ENCODE measurements at regions not wholly inside any gene's neighbourhood (a gene's known extent, or its start where the extent isn't known, plus 50 kb on each side); places are given as distances from the start of the nearest gene placed in this dataset.

DNA sequence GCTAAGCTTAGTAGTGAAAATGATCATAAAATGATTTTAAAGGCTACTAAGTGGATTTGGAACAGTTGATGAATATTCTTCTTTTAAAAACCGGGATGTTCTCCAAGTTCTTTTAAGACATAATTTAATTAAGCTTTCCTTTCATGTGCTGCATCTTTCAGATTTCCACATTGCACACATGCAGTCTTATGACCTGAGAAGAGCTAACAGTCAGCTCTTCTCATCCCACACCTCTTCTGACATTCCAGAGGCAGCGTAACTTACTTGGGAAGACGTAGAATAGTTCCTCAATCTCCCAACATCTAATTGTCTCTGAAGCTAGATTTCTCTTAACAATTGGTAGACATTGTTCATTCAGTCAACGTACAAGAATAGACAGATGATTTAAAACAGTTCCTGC, 181.8 kb downstream of the SP3 start:
- no peaks in the 10 kb centered on the region for H3K9me2 ChIP-seq (ENCODE audit: insufficient read depth, low read length)
- no peak for TF ChIP-seq RAD21 (conservative IDR thresholded peaks at IDR 0.05)
- no peak for TF ChIP-seq SMC3 (conservative IDR thresholded peaks at IDR 0.05; ENCODE audit: poor library complexity)
- TF ChIP-seq POLR2AphosphoS5 (IDR thresholded peaks at IDR 0.05) = no peak
- TF ChIP-seq MXI1 (conservative IDR thresholded peaks at IDR 0.05; ENCODE audit: poor library complexity, severe bottlenecking) = no peak
- TF ChIP-seq EP300 (conservative IDR thresholded peaks at IDR 0.05; ENCODE audit: poor library complexity, severe bottlenecking) = no peak
- TF ChIP-seq EZH2 (IDR thresholded peaks at IDR 0.05; ENCODE audit: borderline replicate concordance, insufficient read depth, low read length, poor library complexity, severe bottlenecking) = no peak
- TF ChIP-seq, protein P1, sequence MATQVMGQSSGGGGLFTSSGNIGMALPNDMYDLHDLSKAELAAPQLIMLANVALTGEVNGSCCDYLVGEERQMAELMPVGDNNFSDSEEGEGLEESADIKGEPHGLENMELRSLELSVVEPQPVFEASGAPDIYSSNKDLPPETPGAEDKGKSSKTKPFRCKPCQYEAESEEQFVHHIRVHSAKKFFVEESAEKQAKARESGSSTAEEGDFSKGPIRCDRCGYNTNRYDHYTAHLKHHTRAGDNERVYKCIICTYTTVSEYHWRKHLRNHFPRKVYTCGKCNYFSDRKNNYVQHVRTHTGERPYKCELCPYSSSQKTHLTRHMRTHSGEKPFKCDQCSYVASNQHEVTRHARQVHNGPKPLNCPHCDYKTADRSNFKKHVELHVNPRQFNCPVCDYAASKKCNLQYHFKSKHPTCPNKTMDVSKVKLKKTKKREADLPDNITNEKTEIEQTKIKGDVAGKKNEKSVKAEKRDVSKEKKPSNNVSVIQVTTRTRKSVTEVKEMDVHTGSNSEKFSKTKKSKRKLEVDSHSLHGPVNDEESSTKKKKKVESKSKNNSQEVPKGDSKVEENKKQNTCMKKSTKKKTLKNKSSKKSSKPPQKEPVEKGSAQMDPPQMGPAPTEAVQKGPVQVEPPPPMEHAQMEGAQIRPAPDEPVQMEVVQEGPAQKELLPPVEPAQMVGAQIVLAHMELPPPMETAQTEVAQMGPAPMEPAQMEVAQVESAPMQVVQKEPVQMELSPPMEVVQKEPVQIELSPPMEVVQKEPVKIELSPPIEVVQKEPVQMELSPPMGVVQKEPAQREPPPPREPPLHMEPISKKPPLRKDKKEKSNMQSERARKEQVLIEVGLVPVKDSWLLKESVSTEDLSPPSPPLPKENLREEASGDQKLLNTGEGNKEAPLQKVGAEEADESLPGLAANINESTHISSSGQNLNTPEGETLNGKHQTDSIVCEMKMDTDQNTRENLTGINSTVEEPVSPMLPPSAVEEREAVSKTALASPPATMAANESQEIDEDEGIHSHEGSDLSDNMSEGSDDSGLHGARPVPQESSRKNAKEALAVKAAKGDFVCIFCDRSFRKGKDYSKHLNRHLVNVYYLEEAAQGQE (IDR thresholded peaks at IDR 0.05; ENCODE audit: borderline replicate concordance) = no peak
- TF ChIP-seq, protein P2, sequence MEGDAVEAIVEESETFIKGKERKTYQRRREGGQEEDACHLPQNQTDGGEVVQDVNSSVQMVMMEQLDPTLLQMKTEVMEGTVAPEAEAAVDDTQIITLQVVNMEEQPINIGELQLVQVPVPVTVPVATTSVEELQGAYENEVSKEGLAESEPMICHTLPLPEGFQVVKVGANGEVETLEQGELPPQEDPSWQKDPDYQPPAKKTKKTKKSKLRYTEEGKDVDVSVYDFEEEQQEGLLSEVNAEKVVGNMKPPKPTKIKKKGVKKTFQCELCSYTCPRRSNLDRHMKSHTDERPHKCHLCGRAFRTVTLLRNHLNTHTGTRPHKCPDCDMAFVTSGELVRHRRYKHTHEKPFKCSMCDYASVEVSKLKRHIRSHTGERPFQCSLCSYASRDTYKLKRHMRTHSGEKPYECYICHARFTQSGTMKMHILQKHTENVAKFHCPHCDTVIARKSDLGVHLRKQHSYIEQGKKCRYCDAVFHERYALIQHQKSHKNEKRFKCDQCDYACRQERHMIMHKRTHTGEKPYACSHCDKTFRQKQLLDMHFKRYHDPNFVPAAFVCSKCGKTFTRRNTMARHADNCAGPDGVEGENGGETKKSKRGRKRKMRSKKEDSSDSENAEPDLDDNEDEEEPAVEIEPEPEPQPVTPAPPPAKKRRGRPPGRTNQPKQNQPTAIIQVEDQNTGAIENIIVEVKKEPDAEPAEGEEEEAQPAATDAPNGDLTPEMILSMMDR (IDR thresholded peaks at IDR 0.05; ENCODE audit: poor library complexity, severe bottlenecking) = no peak
- no peak for TF ChIP-seq TAF1 (IDR thresholded peaks at IDR 0.05; ENCODE audit: low read depth)
- no peak overlapping the region for H3K9ac ChIP-seq (ENCODE audit: low read length)
- H3K79me2 ChIP-seq (replicated peaks; ENCODE audit: insufficient read depth, low read length) = no peaks in the 10 kb centered on the region
- no peaks in the 10 kb centered on the region for H4K20me1 ChIP-seq (ENCODE audit: insufficient read depth)
- no peak overlapping the region for H3K4me2 ChIP-seq (ENCODE audit: low read length)
- H3K9me3 ChIP-seq (ENCODE audit: low read length) = no peaks in the 10 kb centered on the region
- H3K27me3 ChIP-seq (ENCODE audit: insufficient read depth, low read depth, low read length) = no peaks in the 10 kb centered on the region
- H3K27ac ChIP-seq (ENCODE audit: low read length) = no peak overlapping the region
- no peak overlapping the region for H3K4me3 ChIP-seq (ENCODE audit: low read length)
- no peaks in the 10 kb centered on the region for H3K36me3 ChIP-seq (ENCODE audit: insufficient read depth, low read length)
- no peaks in the 10 kb centered on the region for H3F3A ChIP-seq (ENCODE audit: insufficient read depth, low read length, poor library complexity, severe bottlenecking)
- H2AFZ ChIP-seq (ENCODE audit: low read depth, low read length) = no peak overlapping the region

DNA sequence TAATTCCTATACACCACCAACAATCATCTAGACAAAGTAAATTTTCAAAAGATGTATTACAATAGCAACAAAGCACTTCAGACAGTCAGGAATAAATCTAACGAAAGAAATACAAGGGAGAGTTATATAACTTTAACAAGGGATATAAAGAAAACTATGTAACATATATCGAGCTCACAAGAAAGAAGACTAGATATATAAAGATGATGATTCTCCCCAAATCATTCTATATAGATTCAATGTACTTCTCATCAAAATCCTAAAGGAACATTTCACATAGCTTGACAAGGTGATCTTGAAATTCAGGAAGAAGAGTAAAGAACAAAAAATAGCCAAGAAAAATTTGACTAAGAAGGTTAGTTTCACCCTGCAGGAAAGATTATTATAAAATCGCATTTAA, 179.4 kb downstream of the SP3 start:
- H3F3A ChIP-seq (ENCODE audit: insufficient read depth, low read length, poor library complexity, severe bottlenecking) = no peaks in the 10 kb centered on the region
- H3K79me2 ChIP-seq (replicated peaks; ENCODE audit: insufficient read depth, low read length) = no peaks in the 10 kb centered on the region
- no peak overlapping the region for H3K4me3 ChIP-seq (ENCODE audit: low read length)
- no peaks in the 10 kb centered on the region for H3K36me3 ChIP-seq (ENCODE audit: insufficient read depth, low read length)
- no peaks in the 10 kb centered on the region for H3K9me2 ChIP-seq (ENCODE audit: insufficient read depth, low read length)
- no peak overlapping the region for H3K4me2 ChIP-seq (ENCODE audit: low read length)
- no peaks in the 10 kb centered on the region for H3K27me3 ChIP-seq (ENCODE audit: insufficient read depth, low read depth, low read length)
- no peak overlapping the region for H3K9ac ChIP-seq (ENCODE audit: low read length)
- H4K20me1 ChIP-seq (ENCODE audit: insufficient read depth) = no peaks in the 10 kb centered on the region
- TF ChIP-seq SMC3 (conservative IDR thresholded peaks at IDR 0.05; ENCODE audit: poor library complexity) = no peak
- no peak for TF ChIP-seq EP300 (conservative IDR thresholded peaks at IDR 0.05; ENCODE audit: poor library complexity, severe bottlenecking)
- TF ChIP-seq POLR2AphosphoS5 (IDR thresholded peaks at IDR 0.05) = no peak
- TF ChIP-seq TAF1 (IDR thresholded peaks at IDR 0.05; ENCODE audit: low read depth) = no peak
- TF ChIP-seq, protein P1 (IDR thresholded peaks at IDR 0.05; ENCODE audit: borderline replicate concordance) = no peak
- TF ChIP-seq RAD21 (conservative IDR thresholded peaks at IDR 0.05) = no peak
- TF ChIP-seq, protein P2 (IDR thresholded peaks at IDR 0.05; ENCODE audit: poor library complexity, severe bottlenecking) = no peak
- no peak for TF ChIP-seq MXI1 (conservative IDR thresholded peaks at IDR 0.05; ENCODE audit: poor library complexity, severe bottlenecking)
- TF ChIP-seq EZH2 (IDR thresholded peaks at IDR 0.05; ENCODE audit: borderline replicate concordance, insufficient read depth, low read length, poor library complexity, severe bottlenecking) = no peak
- H3K9me3 ChIP-seq (ENCODE audit: low read length) = no peaks in the 10 kb centered on the region
- no peak overlapping the region for H3K27ac ChIP-seq (ENCODE audit: low read length)
- H2AFZ ChIP-seq (ENCODE audit: low read depth, low read length) = no peak overlapping the region

Data from neural cell (in vitro differentiated cells).